K562 (cell line): ENCODE measurements at regions not wholly inside any gene's neighbourhood (a gene's known extent, or its start where the extent isn't known, plus 50 kb on each side); places are given as distances from the start of the nearest gene placed in this dataset.

Experiments used
- ASH1L ChIP-seq: fragments of 450-650 bp; IDR thresholded peaks from 2 replicates; pipeline ENCODE4 v1.6.1; 2018; ENCODE audit warnings: borderline replicate concordance, mild to moderate bottlenecking, low read depth; ENCODE audit not compliant: partially characterized antibody
- BMI1 ChIP-seq: fragments of 150-350 bp; IDR thresholded peaks from 2 replicates; pipeline ENCODE4 v1.6.1; 2014; ENCODE audit warnings: low read length
- CBFA2T3 ChIP-seq: fragments of 450-650 bp; IDR thresholded peaks from 2 replicates; pipeline ENCODE4 v1.6.1; 2017
- CEBPB ChIP-seq: fragments of 450-650 bp; IDR thresholded peaks from 2 replicates; pipeline ENCODE4 v1.6.1; 2016; ENCODE audit warnings: missing genetic modification characterization, missing compliant biosample characterization
- FOXK2 ChIP-seq, 2 experiments: fragments of 450-650 bp; IDR thresholded peaks in 1 of 2; conservative IDR thresholded peaks in 1 of 2; 2 replicates each; pipeline ENCODE4 v1.6.1; 2016; ENCODE audit warnings: low read depth in 2 of 2, mild to moderate bottlenecking in 1 of 2
- HMGN3 ChIP-seq: IDR thresholded peaks from 2 replicates; pipeline ENCODE4 v1.6.1; 2011; ENCODE audit warnings: borderline replicate concordance, low read depth, mild to moderate bottlenecking, mixed read lengths, low read length; ENCODE audit not compliant: insufficient read length; ENCODE audit errors: extremely low read depth
- HNRNPLL ChIP-seq: fragments of 200-400 bp; formaldehyde crosslinking; IDR thresholded peaks from 2 replicates; pipeline ENCODE4 v1.6.1; 2017; ENCODE audit warnings: low read length, low read depth, mild to moderate bottlenecking; ENCODE audit not compliant: poor library complexity, severe bottlenecking
- KDM4B ChIP-seq, 2 experiments: fragments of 450-650 bp in 1 of 2; sonication (generic) in 1 of 2; IDR thresholded peaks; 2 replicates each; pipeline ENCODE4 v1.6.1; 2016 to 2017; ENCODE audit warnings: borderline replicate concordance in 2 of 2, antibody characterized with exemption in 1 of 2, low read depth in 1 of 2, mild to moderate bottlenecking in 1 of 2
- MEIS2 ChIP-seq: fragments of 450-650 bp; IDR thresholded peaks from 2 replicates; pipeline ENCODE4 v1.6.1; 2014; ENCODE audit warnings: mild to moderate bottlenecking; ENCODE audit not compliant: partially characterized antibody
- MYC ChIP-seq, 2 experiments: fragments of 250-450 bp in 1 of 2; sonication (Bioruptor Pico) in 1 of 2; IDR thresholded peaks; 2 replicates each; pipeline versions ENCODE4 v1.5.1 to v1.6.1; 2012 to 2021; ENCODE audit warnings: low read depth in 2 of 2, borderline replicate concordance in 1 of 2, improper control_type of control experiment in 1 of 2, low read length in 1 of 2, mild to moderate bottlenecking in 1 of 2, moderate library complexity in 1 of 2
- NBN ChIP-seq: fragments of 450-650 bp; IDR thresholded peaks from 2 replicates; pipeline ENCODE4 v1.6.1; 2016; ENCODE audit warnings: low read depth, mild to moderate bottlenecking
- PTBP1 ChIP-seq: fragments of 200-400 bp; formaldehyde crosslinking; IDR thresholded peaks from 2 replicates; pipeline ENCODE4 v1.6.1; 2017; ENCODE audit warnings: low read depth, low read length
- TARDBP ChIP-seq: fragments of 450-650 bp; IDR thresholded peaks from 2 replicates; pipeline ENCODE4 v1.6.1; 2016
- ZNF75A ChIP-seq: fragments of 450-650 bp; formaldehyde crosslinking; IDR thresholded peaks from 2 replicates; pipeline ENCODE4 v1.4.0; 2020; ENCODE audit warnings: mild to moderate bottlenecking
- ZNF778 ChIP-seq: fragments of 450-650 bp; formaldehyde crosslinking; IDR thresholded peaks from 2 replicates; pipeline ENCODE4 v1.4.0; 2020; ENCODE audit warnings: mild to moderate bottlenecking, moderate library complexity
- ZNF830 ChIP-seq: fragments of 250-450 bp; sonication (Bioruptor Pico); IDR thresholded peaks from 2 replicates; pipeline ENCODE4 v1.5.0; 2021; ENCODE audit warnings: mild to moderate bottlenecking
- TF ChIP-seq, protein P1 (sequence below): fragments of 250-450 bp; sonication (Bioruptor Pico); IDR thresholded peaks from 2 replicates; pipeline ENCODE4 v1.9.0; 2021; ENCODE audit warnings: mild to moderate bottlenecking
- TF ChIP-seq, protein P2 (sequence below): sonication (generic); formaldehyde crosslinking; IDR thresholded peaks from 2 replicates; pipeline ENCODE4 v1.8.0; 2023; ENCODE audit warnings: mild to moderate bottlenecking, missing genetic modification reagents
- TF ChIP-seq, protein P3 (sequence below), 3 experiments: IDR thresholded peaks in 2 of 3; conservative IDR thresholded peaks in 1 of 3; 2 replicates each; pipeline ENCODE4 v1.5.1; 2011 to 2012; ENCODE audit warnings: low read length in 3 of 3, mild to moderate bottlenecking in 3 of 3, control low read depth in 2 of 3, improper control_type of control experiment in 1 of 3, inconsistent platforms in 1 of 3, low read depth in 1 of 3, mixed read lengths in 1 of 3, moderate library complexity in 1 of 3; ENCODE audit not compliant: insufficient read depth in 2 of 3
- TF ChIP-seq, protein P4 (sequence below): fragments of 450-650 bp; conservative IDR thresholded peaks from 2 replicates; pipeline ENCODE4 v1.6.1; 2016; ENCODE audit warnings: missing genetic modification characterization, low read depth, mild to moderate bottlenecking, missing compliant biosample characterization, moderate library complexity
- TF ChIP-seq, protein P5 (sequence below): IDR thresholded peaks from 3 replicates; pipeline ENCODE4 v1.6.1; 2011; ENCODE audit warnings: borderline replicate concordance, mild to moderate bottlenecking; ENCODE audit not compliant: insufficient read length, insufficient read depth
- TF ChIP-seq, protein P6 (sequence below): fragments of 250-450 bp; sonication (Bioruptor Pico); IDR thresholded peaks from 2 replicates; pipeline ENCODE4 v1.5.0; 2020; ENCODE audit warnings: mild to moderate bottlenecking

DNA sequence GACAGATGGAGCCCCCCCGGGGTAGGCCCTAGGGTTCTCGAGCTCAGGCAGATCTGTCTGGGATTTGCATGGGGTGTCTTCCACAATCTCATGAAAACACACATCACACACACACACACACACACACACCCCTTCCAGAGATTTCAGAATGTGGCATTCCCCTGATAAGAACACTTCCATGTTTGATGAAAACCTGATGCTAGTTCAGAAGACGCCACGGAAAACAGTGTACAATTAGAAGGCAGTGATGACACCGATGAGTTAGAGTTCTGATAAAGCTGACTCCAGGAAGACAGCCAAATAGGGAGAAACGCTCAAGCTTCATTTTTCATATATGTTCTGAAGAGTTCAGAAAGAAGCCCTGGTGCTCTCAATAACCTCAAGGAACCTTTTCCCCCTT, 438.7 kb upstream of the JARID2 start (continued):
- no peak for TF ChIP-seq HMGN3
- TF ChIP-seq BMI1, result no peak
- TF ChIP-seq PTBP1, result no peak
- TF ChIP-seq, protein P1, sequence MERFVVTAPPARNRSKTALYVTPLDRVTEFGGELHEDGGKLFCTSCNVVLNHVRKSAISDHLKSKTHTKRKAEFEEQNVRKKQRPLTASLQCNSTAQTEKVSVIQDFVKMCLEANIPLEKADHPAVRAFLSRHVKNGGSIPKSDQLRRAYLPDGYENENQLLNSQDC (CRISPR knock-in tag), result no peak
- no peak for TF ChIP-seq FOXK2 (conservative IDR thresholded peaks at IDR 0.05 in 1 of 2, IDR thresholded peaks at IDR 0.05 in 1 of 2; ENCODE audit: low read depth in 2 of 2)
- peak; percentile 83 for TF ChIP-seq MEIS2
- TF ChIP-seq CEBPB (tag), result no peak
- no peak for TF ChIP-seq TARDBP
- TF ChIP-seq, protein P2, sequence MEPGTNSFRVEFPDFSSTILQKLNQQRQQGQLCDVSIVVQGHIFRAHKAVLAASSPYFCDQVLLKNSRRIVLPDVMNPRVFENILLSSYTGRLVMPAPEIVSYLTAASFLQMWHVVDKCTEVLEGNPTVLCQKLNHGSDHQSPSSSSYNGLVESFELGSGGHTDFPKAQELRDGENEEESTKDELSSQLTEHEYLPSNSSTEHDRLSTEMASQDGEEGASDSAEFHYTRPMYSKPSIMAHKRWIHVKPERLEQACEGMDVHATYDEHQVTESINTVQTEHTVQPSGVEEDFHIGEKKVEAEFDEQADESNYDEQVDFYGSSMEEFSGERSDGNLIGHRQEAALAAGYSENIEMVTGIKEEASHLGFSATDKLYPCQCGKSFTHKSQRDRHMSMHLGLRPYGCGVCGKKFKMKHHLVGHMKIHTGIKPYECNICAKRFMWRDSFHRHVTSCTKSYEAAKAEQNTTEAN, result no peak
- TF ChIP-seq ASH1L, result no peak
- no peak for TF ChIP-seq KDM4B (IDR thresholded peaks at IDR 0.05; ENCODE audit: borderline replicate concordance in 2 of 2, low read depth in 1 of 2)
- TF ChIP-seq ZNF830, result no peak
- TF ChIP-seq, protein P3, sequence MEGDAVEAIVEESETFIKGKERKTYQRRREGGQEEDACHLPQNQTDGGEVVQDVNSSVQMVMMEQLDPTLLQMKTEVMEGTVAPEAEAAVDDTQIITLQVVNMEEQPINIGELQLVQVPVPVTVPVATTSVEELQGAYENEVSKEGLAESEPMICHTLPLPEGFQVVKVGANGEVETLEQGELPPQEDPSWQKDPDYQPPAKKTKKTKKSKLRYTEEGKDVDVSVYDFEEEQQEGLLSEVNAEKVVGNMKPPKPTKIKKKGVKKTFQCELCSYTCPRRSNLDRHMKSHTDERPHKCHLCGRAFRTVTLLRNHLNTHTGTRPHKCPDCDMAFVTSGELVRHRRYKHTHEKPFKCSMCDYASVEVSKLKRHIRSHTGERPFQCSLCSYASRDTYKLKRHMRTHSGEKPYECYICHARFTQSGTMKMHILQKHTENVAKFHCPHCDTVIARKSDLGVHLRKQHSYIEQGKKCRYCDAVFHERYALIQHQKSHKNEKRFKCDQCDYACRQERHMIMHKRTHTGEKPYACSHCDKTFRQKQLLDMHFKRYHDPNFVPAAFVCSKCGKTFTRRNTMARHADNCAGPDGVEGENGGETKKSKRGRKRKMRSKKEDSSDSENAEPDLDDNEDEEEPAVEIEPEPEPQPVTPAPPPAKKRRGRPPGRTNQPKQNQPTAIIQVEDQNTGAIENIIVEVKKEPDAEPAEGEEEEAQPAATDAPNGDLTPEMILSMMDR (IDR thresholded peaks at IDR 0.05 in 2 of 3, conservative IDR thresholded peaks at IDR 0.05 in 1 of 3; ENCODE audit: insufficient read depth in 2 of 3, low read depth in 1 of 3, low read length in 3 of 3), result no peak
- TF ChIP-seq, protein P4, sequence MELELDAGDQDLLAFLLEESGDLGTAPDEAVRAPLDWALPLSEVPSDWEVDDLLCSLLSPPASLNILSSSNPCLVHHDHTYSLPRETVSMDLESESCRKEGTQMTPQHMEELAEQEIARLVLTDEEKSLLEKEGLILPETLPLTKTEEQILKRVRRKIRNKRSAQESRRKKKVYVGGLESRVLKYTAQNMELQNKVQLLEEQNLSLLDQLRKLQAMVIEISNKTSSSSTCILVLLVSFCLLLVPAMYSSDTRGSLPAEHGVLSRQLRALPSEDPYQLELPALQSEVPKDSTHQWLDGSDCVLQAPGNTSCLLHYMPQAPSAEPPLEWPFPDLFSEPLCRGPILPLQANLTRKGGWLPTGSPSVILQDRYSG (tag), result no peak
- TF ChIP-seq HNRNPLL, result no peak
- TF ChIP-seq ZNF75A (CRISPR knock-in tag), result no peak
- no peak for TF ChIP-seq ZNF778 (CRISPR knock-in tag)
- TF ChIP-seq MYC (IDR thresholded peaks at IDR 0.05; ENCODE audit: low read depth, low read length), result no peak
- TF ChIP-seq MYC (CRISPR knock-in tag; IDR thresholded peaks at IDR 0.05; ENCODE audit: borderline replicate concordance, low read depth), result no peak
- peak; percentile 72 for TF ChIP-seq CBFA2T3
- TF ChIP-seq, protein P5, sequence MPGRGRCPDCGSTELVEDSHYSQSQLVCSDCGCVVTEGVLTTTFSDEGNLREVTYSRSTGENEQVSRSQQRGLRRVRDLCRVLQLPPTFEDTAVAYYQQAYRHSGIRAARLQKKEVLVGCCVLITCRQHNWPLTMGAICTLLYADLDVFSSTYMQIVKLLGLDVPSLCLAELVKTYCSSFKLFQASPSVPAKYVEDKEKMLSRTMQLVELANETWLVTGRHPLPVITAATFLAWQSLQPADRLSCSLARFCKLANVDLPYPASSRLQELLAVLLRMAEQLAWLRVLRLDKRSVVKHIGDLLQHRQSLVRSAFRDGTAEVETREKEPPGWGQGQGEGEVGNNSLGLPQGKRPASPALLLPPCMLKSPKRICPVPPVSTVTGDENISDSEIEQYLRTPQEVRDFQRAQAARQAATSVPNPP, result no peak
- no peak for TF ChIP-seq NBN
- TF ChIP-seq, protein P6, sequence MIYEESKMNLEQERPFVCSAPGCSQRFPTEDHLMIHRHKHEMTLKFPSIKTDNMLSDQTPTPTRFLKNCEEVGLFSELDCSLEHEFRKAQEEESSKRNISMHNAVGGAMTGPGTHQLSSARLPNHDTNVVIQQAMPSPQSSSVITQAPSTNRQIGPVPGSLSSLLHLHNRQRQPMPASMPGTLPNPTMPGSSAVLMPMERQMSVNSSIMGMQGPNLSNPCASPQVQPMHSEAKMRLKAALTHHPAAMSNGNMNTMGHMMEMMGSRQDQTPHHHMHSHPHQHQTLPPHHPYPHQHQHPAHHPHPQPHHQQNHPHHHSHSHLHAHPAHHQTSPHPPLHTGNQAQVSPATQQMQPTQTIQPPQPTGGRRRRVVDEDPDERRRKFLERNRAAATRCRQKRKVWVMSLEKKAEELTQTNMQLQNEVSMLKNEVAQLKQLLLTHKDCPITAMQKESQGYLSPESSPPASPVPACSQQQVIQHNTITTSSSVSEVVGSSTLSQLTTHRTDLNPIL (CRISPR knock-in tag), result no peak
